ENCODE measurements at regions not wholly inside any gene's neighbourhood (a gene's known extent, or its start where the extent isn't known, plus 50 kb on each side); places are given as distances from the start of the nearest gene placed in this dataset.
A peak's percentile ranks its signal among the peaks of the same experiment; 100 is the strongest.

- Histone ChIP-seq H4K8ac (replicated peaks; ENCODE audit: insufficient read length, low read depth, low read length) (no peak overlapping the region), H4K5ac (ENCODE audit: insufficient read length, low read depth, low read length) (no peak overlapping the region), H3K23ac (ENCODE audit: insufficient read length, low read depth, low read length) (no peak overlapping the region), H3K79me2 (ENCODE audit: insufficient read depth, low read length) (no peaks in the 10 kb centered on the region), H3K23me2 (ENCODE audit: insufficient read length, low read depth, low read length, poor library complexity, severe bottlenecking) (no peaks in the 10 kb centered on the region), H3K4me1 (ENCODE audit: insufficient read depth, low read length) (no peaks in the 10 kb centered on the region), H3K9ac (ENCODE audit: extremely low read depth, insufficient read length, low read length) (no peak overlapping the region), H3K27me3 (ENCODE audit: insufficient read depth, low read length) (no peaks in the 10 kb centered on the region), H4K91ac (ENCODE audit: insufficient read length, low read depth, low read length) (no peak overlapping the region), H3T11ph (ENCODE audit: low read length) (no peak overlapping the region), H2BK5ac (ENCODE audit: insufficient read length, low read length) (no peak overlapping the region), H2BK20ac (ENCODE audit: low read depth, low read length, poor library complexity, severe bottlenecking) (no peak overlapping the region), H3K18ac (ENCODE audit: insufficient read length, low read depth, low read length) (no peak overlapping the region), H3K56ac (ENCODE audit: insufficient read length, low read depth, low read length) (no peak overlapping the region), H2BK12ac (ENCODE audit: insufficient read length, low read depth, low read length) (no peak overlapping the region), H2BK15ac (ENCODE audit: low read depth, low read length) (no peak overlapping the region), H3K9me3 (ENCODE audit: control insufficient read depth, low read depth, low read length) (no peaks in the 10 kb centered on the region), H2AK5ac (ENCODE audit: insufficient read length, low read length) (no peak overlapping the region), H3K79me1 (ENCODE audit: insufficient read depth, low read depth, low read length, poor library complexity, severe bottlenecking) (no peaks in the 10 kb centered on the region), H3K14ac (ENCODE audit: insufficient read depth, low read length) (no peak overlapping the region), H2BK120ac (ENCODE audit: low read depth, low read length, poor library complexity, severe bottlenecking) (no peak overlapping the region), H3K4me2 (ENCODE audit: insufficient read depth, insufficient read length, low read length) (no peak overlapping the region), H3K27ac (ENCODE audit: insufficient read length, low read depth, low read length) (no peak overlapping the region), H4K20me1 (ENCODE audit: control insufficient read depth, insufficient read depth, insufficient read length) (no peaks in the 10 kb centered on the region), H3K4ac (ENCODE audit: low read depth, low read length) (no peak overlapping the region), H2AFZ (ENCODE audit: low read length) (no peak overlapping the region)
- H3K27me3 Mint-ChIP-seq (ENCODE audit: low read depth), result peaks cover 2% of the 10 kb centered on the region; the same call in 1 of the 2 replicates
- WGBS (ENCODE audit: extremely low coverage, insufficient read length, low lambda C conversion rate), result no CpG with 5 or more reads among the region's 6 CpGs
- H3K4me3 Mint-ChIP-seq, result no peak overlapping the region; a peak in 1 of 5 replicates
- no peaks in the 10 kb centered on the region for H3K9me3 Mint-ChIP-seq
- H3K27ac Mint-ChIP-seq, result no peak overlapping the region
- H3K36me3 Mint-ChIP-seq (ENCODE audit: insufficient read depth in 1 of 3, low read depth in 3 of 3), result no peaks in the 10 kb centered on the region; a peak in 1 of 7 replicates
- peaks cover 8 to 10% of the 10 kb centered on the region in 2 experiments for H3K4me1 Mint-ChIP-seq
- peak; percentile 44 for TF ChIP-seq CTCF (conservative IDR thresholded peaks at IDR 0.05)
- DNase-seq, result peak; percentile 31
Measured at GRCh38 chr3:40779039-40779438, 254.3 kb downstream of the ZNF621 start.

Data from H9 (cell line).